ENCODE measurements at regions not wholly inside any gene's neighbourhood (a gene's known extent, or its start where the extent isn't known, plus 50 kb on each side); places are given as distances from the start of the nearest gene placed in this dataset.

- no peak for TF ChIP-seq EZH2 (IDR thresholded peaks at IDR 0.05; ENCODE audit: insufficient read depth, poor library complexity, severe bottlenecking)
- no peak for TF ChIP-seq EZH2phosphoT487 (IDR thresholded peaks at IDR 0.05; ENCODE audit: insufficient read depth, low read depth)
Measured at GRCh38 chr9:87320146-87320884, 177.4 kb upstream of the DAPK1 start.
